GM12878 (cell line): ENCODE measurements at regions not wholly inside any gene's neighbourhood (a gene's known extent, or its start where the extent isn't known, plus 50 kb on each side); places are given as distances from the start of the nearest gene placed in this dataset.

Experiments
- CEBPB ChIP-seq, 2 experiments: fragments of 150-350 bp in 1 of 2; IDR thresholded peaks; 2 replicates each; pipeline ENCODE4 v1.6.1; 2012 to 2014; ENCODE audit warnings: low read depth in 2 of 2, low read length in 2 of 2, borderline replicate concordance in 1 of 2, inconsistent platforms in 1 of 2
- SKIL ChIP-seq: fragments of 450-650 bp; IDR thresholded peaks from 2 replicates; pipeline ENCODE4 v1.6.1; 2017; ENCODE audit warnings: mild to moderate bottlenecking, low read depth, inconsistent platforms; ENCODE audit not compliant: poor library complexity, severe bottlenecking
- USF1 ChIP-seq: IDR thresholded peaks from 2 replicates; pipeline ENCODE4 v1.6.1; 2011; ENCODE audit warnings: borderline replicate concordance, low read depth, mild to moderate bottlenecking, moderate library complexity, mixed read lengths, low read length; ENCODE audit not compliant: insufficient read depth; ENCODE audit errors: extremely low read length

- TF ChIP-seq SKIL: no peak
- TF ChIP-seq CEBPB (IDR thresholded peaks at IDR 0.05; ENCODE audit: borderline replicate concordance in 1 of 2, low read depth in 2 of 2, low read length in 2 of 2): no peak
- TF ChIP-seq USF1: no peak
Measured at GRCh38 chr2:45067859-45068570, 58.8 kb upstream of the SIX2 start (continued).
